Mucosa of gallbladder (tissue), 1 donor: ENCODE measurements at regions not wholly inside any gene's neighbourhood (a gene's known extent, or its start where the extent isn't known, plus 50 kb on each side); places are given as distances from the start of the nearest gene placed in this dataset.
"Not testable (repeated sequence)": the region's sequence is repeated elsewhere in the genome, so short reads cannot be mapped to it uniquely, and the experiment has no call there.

Experiments
- DNase-seq: peaks from one replicate; pipeline ENCODE4 v3.0.0-alpha.2; 2020; ENCODE audit warnings: low spot score
- donor health status: DM: no; HTN: no; CAD: no.

DNA sequence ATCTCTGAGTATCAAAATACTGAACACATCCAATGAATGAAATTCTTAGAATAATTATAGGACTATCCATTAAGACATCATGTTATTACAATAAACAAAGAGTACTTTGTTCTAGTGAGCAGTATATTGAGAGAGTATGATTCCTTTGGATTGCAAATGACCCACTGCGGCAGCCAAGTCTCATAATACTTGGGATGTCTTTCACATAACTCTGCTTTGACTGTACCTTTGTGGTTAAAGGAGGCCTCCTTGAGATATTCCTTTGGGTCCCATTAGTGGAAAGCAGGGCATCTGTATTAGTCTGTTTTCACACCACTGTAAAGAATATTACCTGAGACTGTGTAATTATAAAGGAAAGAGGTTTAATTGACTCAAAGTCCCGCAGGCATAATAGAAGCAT is 593.8 kb downstream of the TRHDE start:
- DNase-seq: no peak

DNA sequence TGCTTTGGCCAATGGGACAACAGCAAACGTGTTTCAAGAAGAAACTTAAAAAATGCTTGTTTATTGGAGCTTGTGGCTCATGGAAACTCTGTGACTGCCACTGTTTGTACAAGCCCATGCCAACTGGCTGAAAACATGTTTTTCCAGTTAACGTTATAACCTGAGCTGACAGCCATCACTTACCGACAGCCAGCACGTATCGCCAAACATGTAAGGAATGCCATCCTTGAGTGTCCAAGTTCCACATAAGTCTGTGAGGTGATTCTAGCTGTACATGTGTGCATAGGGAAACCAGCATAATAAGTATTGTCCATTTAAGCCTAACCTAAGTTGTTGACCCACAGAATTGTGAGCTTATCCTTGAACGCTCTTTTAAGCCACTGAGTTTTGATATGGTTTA is 596.9 kb downstream of the TRHDE start:
- DNase-seq: no peak

- no peak for DNase-seq
Measured at GRCh38 chr12:72872238-72872887, 600.2 kb downstream of the TRHDE start.

DNA sequence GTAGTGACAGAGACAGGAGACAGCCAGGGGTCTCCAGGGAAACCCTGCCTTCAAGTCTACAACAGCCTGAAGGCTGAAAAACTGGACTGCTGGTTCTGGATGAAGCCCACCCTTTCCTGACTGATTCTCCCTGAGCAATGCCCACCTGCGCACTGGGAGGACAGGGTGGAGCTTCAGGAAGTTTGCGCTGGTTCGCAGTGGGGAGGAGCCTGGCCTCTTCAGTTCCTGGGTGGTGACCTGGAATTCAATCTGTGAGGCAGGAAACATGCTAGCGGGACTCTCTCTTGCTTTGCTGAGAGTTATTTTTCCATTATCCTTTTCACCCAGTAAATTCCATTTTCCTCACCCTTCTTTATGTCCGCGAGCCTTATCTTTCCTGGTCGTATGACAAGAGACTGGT is 600.8 kb downstream of the TRHDE start:
- DNase-seq: no peak

DNA sequence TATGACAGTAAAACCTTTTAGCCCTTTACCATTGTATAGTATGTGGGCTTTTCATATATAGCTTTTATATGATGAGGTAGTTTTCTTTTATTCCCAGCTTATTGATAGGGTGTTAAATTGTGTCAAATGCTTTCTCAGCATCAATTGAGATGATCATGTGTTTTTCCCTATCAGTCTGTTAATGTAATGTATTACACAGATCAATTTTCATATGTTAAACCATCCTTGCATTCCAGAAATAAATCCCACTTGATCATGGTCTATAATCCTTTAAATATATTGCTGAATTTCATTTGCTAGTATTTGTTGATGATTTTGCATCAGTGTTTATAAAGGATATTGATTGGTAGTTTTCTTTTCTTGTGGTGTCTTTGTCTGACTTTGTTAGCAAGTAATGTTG is 603.9 kb downstream of the TRHDE start:
- DNase-seq: no peak

GRCh38 chr12:72888693-72889092 is 616.5 kb downstream of the TRHDE start:
- DNase-seq: no peak

DNA sequence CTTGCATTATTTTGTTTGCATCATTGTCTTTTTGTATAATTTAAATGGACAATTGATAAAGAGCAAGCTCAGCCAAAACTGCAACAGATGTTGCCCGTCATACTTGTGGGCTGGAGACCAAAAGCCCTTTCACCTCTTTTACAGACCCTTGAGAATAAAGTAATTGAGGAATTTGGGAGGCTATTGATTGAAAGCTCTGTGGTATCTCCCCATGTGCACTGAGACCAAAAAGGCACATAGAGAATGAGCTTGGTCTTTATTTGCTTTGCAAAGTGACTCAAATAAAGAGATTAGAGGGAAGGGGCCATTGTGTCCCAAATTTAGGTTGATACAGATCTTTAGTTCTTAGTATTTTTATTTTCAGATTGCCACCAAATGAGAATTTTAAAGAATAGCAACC is 617.6 kb downstream of the TRHDE start:
- DNase-seq: no peak

DNA sequence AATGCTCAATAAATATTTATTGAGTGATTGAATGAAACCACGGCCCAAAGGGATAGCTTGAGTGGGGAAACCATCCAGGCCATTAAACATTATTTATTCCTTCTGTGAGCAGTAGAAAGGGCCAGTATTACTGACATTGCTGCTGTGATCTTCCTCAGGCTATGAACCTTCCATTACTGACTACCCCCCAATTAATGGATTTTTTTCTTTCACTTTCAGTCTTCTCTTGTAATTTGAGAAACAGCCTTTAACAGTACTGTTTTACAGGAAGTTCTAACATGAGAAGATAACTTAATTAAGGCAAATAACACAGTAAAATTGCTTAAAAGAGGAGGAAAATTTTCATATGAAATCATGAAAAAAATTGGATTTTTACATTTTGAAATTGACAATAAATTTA is 629.5 kb downstream of the TRHDE start:
- DNase-seq: no peak

GRCh38 chr12:72925716-72926115 is 653.5 kb downstream of the TRHDE start:
- DNase-seq: no peak

GRCh38 chr12:72931838-72932237 is 659.7 kb downstream of the TRHDE start:
- not testable (repeated sequence) for DNase-seq

DNA sequence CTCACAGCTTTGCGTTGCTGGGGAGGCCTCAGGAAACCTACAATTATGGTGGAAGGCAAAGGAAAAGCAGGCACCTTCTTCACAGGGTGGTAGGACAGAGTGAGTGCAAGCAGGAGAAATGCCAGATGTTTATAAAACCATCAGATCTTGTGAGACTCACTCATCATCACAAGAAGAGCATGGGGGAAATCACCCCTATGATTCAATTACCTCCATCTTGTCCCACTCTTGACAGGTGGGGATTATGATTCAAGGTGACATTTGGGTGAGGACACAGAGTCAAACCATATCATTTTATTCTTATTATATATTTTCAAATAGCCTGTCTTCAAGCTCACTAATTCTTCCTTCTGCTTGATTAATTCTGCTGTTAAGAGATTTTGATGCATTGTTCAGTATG is 665.3 kb downstream of the TRHDE start:
- no peak for DNase-seq

GRCh38 chr12:72957454-72957853 is 685.3 kb downstream of the TRHDE start:
- no peak for DNase-seq

- no peak for DNase-seq
Measured at GRCh38 chr12:72966684-72967083, 694.5 kb downstream of the TRHDE start.

DNA sequence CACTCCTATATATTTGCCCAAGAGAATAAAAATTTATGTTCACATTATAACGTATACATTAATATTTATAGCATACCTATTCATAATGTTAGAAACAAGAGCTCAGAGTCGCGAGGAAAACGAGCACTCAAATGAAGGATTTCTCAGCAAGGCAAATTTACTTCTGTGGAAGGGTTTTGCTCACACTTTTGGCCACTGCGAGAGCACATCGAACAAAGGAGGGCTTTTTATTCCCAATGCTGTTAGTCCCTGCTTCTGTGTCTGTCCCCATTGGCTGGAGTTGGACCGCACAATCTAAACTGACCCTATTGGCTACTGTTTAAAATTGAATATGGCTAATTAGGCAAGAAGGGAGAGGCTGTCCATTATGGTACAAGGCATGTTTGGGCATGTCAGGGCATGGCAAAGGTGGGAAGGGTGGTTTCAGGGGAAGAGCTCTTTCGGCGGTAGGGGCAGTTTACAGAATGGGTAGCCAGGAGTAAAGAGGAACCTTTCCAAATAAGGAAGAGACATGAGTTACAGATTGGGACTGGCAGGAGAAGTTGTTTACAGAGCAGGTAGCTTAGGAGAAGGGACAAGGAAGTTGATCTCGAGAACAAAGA is 702.9 kb downstream of the TRHDE start:
- DNase-seq: no peak

DNA sequence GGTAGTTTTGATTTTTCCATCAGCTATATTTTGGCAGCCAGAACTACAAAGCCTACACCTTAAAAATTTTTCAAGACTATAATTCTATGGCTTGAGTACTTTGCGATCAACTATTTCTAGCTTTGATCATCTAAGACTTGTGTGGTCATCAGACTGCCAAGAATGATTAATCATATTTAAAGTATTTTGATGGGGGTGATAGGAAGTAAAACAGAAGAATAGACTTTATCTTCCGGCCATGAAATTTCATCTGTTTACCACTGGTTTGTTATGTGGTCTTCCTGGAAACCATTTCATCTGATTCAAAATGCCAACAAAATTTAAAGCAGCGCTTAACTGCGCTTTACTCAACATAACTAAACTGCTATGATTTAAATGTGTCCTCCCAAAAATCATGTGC is 706.8 kb downstream of the TRHDE start:
- no peak for DNase-seq

- DNase-seq: no peak
Measured at GRCh38 chr12:72982356-72982755, 710.2 kb downstream of the TRHDE start.

- DNase-seq: no peak
Measured at GRCh38 chr12:72986963-72987362, 714.8 kb downstream of the TRHDE start.

DNA sequence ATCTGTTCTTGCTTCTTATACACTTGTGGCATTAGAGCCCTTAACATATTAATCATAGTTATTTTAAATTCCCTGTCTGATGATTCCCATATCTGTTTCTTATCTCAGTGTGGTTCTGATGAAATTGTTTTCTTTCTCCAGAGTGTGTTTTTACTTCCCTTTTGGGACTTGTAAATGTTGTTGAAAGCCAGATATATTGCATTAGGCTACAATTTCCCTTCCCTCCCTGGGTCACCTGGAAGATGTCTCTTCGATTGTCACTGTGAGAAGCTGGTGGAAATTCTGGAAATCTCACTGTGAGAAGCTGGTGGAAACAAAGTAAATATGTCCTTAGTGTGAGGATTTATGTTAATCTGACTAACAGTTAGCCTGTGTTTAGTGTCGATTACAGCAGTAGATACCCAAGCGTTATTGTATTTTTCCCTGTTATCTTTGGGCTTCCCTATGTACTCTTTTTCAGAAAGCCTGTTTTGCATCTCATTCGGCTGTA is 717.3 kb downstream of the TRHDE start:
- no peak for DNase-seq

DNA sequence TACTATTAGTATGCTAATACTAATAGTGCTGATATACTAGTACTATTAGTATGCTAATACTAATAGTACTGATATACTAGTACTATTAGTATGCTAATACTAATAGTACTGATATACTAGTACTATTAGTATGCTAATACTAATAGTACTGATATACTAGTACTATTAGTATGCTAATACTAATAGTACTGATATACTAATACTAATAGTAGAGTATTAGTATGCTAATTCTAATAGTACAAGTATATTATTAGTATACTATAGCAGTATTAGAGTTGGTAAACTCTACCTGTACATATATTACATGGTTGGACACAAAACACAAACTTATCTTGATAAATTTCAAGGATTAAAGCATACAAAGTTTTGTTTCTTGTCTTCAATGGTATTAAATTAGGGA is 722.9 kb downstream of the TRHDE start:
- not testable (repeated sequence) for DNase-seq

DNA sequence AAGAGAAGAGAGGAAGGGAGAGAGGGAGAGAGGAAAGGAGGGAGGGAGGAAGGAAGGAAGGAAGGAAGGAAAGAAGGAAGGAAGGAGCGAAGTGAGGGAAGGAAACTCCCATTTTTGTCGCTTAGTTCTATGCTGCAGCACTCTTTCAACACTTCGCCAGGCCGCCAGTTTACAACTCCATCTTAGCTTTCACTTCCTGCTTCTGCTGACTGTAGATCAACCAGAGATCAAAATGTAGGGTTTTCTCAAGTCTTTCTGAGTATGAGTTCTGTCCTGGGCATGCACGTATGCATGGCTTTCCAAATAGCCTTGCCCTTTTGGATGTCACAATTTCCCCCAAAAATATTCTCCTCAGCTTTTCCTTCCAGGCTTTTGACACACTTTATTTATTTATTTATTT is 723.4 kb downstream of the TRHDE start:
- DNase-seq: no peak

DNA sequence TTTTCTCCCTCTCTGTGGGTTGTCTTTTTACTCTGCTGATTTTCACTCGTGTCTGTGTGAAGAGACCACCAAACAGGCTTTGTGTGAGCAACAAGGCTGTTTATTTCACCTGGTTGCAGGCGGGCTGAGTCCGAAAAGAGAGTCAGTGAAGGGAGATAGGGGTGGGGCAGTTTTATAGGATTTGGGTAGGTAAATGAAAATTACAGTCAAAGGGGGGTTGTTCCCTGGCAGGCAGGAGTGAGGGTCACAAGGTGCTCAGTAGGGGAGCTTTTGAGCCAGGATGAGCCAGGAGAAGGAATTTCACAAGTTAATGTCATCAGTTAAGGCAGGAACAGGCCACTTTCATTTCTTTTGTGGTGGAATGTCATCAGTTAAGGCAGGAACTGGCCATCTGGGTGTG is 729.6 kb downstream of the TRHDE start:
- DNase-seq: not testable (repeated sequence)

DNA sequence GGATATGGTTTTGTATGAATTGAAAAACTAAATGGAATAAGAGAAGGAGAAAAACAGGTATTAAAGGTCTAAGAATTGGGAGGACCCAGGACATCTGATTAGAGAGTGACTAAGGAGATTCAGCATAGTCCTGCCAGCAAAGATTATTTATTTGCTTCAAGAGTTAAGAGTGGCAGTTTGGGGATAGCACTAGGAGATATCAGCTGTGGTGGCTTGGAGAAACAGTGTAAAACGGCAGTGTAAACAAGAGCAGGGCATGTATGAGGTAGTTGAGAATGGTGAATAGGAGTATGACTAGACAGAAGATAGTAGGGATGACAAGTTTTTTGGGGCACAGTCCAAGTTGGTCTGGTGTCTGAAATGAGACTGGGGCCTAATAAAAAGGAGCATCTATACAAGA is 730.3 kb downstream of the TRHDE start:
- not testable (repeated sequence) for DNase-seq

DNA sequence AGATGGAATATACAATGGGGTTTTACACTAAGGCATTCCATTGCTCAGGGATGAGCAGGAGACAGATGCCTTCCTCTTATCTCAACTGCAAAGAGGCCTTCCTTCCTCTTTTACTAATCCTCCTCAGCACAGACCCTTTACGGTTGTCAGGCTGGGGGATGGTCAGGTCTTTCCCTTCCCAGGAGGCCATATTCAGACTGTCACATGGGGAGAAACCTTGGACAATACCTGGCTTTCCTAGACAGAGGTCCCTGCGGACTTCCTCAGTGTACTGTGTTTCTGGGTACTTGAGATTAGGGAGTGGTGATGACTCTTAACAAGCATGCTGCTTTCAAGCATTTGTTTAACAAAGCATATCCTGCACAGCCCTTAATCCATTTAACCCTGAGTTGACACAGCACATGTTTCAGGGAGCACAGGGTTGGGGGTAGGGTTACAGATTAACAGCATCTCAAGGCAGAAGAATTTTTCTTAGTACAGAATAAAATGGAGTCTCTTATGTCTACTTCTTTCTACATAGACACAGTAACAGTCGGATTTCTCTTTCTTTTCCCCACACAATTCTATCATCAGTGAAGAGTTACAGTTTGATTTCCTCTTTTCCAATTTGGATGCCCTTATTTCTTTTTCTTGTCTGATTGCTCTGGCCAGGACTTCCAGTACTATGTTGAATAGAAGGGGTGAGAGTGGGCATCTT is 737.1 kb downstream of the TRHDE start:
- not testable (repeated sequence) for DNase-seq
